GM12873 (cell line): ENCODE measurements at regions not wholly inside any gene's neighbourhood (a gene's known extent, or its start where the extent isn't known, plus 50 kb on each side); places are given as distances from the start of the nearest gene placed in this dataset.

Experiments used
- TF ChIP-seq, protein P1 (sequence below): IDR thresholded peaks from 2 replicates; pipeline ENCODE4 v1.5.1; 2012; ENCODE audit warnings: low read depth, mild to moderate bottlenecking, moderate library complexity, low read length, control low read depth; ENCODE audit not compliant: insufficient read depth; ENCODE audit errors: missing control alignments

DNA sequence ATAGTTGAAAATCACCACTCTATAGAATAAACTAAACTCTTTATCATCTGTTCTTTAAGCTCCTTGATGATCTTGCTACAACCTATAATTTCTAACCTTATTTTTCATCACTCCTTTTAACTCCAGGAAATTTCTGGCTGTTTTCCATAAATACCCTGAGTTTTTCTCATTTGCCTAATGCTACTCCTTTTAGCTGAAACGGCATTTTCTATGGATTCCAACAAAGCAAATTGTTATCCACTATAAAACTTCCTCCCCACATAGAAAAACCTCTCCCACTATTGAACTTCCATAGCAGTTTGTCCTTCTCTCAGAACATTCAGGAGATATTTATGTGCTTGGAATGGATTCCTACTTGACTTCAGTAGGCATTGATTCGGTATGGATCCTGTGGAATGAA lies 122.8 kb downstream of the SLC41A2 start:
- TF ChIP-seq, protein P1, sequence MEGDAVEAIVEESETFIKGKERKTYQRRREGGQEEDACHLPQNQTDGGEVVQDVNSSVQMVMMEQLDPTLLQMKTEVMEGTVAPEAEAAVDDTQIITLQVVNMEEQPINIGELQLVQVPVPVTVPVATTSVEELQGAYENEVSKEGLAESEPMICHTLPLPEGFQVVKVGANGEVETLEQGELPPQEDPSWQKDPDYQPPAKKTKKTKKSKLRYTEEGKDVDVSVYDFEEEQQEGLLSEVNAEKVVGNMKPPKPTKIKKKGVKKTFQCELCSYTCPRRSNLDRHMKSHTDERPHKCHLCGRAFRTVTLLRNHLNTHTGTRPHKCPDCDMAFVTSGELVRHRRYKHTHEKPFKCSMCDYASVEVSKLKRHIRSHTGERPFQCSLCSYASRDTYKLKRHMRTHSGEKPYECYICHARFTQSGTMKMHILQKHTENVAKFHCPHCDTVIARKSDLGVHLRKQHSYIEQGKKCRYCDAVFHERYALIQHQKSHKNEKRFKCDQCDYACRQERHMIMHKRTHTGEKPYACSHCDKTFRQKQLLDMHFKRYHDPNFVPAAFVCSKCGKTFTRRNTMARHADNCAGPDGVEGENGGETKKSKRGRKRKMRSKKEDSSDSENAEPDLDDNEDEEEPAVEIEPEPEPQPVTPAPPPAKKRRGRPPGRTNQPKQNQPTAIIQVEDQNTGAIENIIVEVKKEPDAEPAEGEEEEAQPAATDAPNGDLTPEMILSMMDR = no peak

DNA sequence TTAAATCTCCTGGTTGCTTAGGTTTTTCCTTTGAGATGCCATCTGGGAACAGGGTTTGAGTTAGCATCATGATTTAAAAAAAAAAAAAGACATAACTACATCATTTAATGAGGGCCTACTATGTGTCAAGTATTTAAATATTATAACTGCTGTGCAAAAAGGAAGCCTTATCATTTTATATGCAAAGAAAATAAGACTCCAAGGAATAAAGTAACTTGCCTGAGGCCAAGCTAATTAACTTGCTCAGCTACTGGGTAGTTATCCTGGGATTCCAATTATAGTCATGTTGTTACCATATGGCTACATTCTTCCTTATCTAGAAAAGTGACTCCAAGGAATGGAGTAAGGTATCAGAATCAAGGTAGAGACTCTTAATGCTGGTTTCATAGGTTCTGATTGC lies 123.5 kb downstream of the SLC41A2 start:
- TF ChIP-seq, protein P1 = no peak

DNA sequence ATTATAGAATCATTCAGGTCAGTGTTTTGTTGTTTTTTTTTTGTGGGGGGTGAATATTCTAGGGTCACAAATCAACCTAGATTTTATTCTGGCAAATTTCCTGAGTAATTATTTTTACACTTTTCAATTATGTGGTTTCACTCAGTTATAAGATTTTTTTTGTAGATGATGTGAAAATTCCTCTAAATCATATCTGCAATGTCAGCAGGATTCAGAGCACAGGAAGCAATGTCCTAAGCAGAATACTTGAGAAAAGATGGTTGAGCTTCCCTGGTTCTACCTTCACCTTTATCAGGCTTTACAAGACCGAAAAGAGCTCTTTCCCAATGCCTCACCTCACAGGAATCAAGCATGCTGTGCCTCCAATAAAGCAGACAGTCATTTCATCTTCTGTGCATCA lies 124.3 kb downstream of the SLC41A2 start:
- TF ChIP-seq, protein P1 = no peak

DNA sequence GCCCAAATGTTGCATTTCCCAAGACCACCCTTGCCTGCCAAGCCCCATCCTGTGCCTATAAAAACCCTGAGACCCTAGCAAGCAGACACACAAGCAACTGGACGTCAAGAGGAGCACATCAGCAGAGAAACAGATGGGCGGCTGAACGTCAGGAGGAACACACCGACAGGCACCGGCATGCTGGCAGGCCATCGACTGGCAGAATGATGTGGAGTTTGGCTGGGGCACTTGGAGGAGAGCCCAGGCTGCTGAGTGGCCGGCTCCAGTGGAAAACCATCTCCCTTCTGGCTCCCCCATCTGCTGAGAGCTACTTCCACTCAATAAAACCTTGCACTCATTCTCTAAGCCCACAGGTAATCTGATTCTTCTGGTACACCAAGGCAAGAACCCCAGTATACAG lies 130.1 kb downstream of the SLC41A2 start:
- TF ChIP-seq, protein P1 = no peak

DNA sequence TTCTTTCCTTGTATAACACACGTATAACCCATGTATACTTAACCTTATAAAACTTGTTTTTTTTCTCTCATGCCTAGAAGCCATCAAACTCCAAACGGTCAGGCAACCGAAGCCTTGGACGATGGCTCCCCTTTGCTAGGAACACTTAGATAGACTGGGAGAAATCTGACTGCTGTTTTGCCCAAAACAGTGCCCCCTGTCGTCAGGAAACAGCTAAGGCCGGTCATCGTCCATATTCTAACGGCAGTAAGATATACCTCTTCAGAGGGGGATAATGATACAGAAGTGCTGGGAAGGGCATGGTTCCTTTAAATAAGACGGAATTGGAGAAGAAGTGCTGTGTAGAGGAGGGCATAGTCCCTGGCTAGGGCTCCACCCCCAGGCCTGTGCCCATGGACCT lies 130.5 kb downstream of the SLC41A2 start:
- TF ChIP-seq, protein P1 = peak; percentile 18

DNA sequence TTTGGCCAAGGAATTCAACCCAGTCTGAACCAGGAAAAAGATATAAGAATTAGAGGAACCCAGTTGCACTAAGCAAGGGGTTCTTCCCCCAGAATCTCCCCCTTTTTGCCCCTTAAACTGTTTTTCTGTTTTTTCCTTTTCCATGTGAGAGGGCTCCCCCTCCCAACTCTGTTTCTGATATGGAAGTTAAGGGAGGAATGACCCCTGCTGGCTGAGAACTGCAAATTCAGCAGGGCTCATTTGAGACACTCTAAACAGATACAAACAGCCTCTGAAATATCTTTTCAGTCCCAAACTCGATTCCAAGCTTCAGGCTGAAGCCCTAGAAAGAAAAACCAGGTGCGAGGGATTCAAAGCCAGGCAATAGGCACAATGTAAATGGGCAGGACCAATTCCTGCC lies 132.7 kb downstream of the SLC41A2 start:
- TF ChIP-seq, protein P1 = peak; percentile 26

DNA sequence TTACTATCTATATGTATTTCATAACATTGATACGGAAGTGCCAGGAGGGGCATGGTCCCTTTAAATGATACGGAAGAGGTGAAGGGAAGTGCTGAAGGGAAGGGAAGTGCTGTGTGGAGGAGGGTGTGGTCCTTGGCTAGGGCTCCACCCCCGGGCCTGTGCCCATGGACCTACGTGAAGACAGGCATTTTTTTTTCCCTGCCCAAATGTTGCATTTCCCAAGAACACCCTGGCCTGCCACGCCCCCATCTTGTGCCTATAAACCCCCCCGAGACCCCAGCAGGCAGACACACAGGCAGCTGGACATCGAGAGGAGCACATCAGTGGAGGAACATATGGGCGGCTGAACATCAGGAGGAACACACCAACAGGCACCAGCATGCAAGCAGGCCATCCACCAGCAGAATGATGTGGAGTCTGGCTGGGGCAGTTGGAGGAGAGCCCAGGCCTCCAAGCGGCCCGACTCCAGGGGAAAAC lies 134.1 kb downstream of the SLC41A2 start:
- TF ChIP-seq, protein P1 = no peak
